GM23248 (cell line): ENCODE measurements at regions not wholly inside any gene's neighbourhood (a gene's known extent, or its start where the extent isn't known, plus 50 kb on each side); places are given as distances from the start of the nearest gene placed in this dataset.

Source experiments
- DNase-seq: peaks from one replicate; pipeline ENCODE4 v3.0.0-alpha.2; 2015
- H2AFZ ChIP-seq: fragments of 200-600 bp; sonication (generic); 2 replicates; pipeline ENCODE4 v1.6.1; 2016; ENCODE audit warnings: antibody characterized with exemption
- H3F3A ChIP-seq: fragments of 200-600 bp; sonication (generic); 2 replicates; pipeline ENCODE4 v1.6.1; 2016; ENCODE audit warnings: mild to moderate bottlenecking, antibody characterized with exemption, mixed run types; ENCODE audit not compliant: insufficient read depth
- H3K27ac ChIP-seq: fragments of 200-600 bp; sonication (generic); 2 replicates; pipeline ENCODE4 v1.5.1; 2016; ENCODE audit warnings: mild to moderate bottlenecking
- H3K27me3 ChIP-seq: fragments of 200-600 bp; sonication (generic); replicated peaks from 2 replicates; pipeline ENCODE4 v1.6.1; 2016; ENCODE audit warnings: mild to moderate bottlenecking; ENCODE audit not compliant: insufficient read depth
- H3K36me3 ChIP-seq: fragments of 200-600 bp; sonication (generic); 2 replicates; pipeline ENCODE4 v1.6.1; 2016; ENCODE audit warnings: low read depth, mild to moderate bottlenecking
- H3K4me1 ChIP-seq: fragments of 200-600 bp; sonication (generic); 2 replicates; pipeline ENCODE4 v1.6.1; 2016; ENCODE audit warnings: mild to moderate bottlenecking; ENCODE audit not compliant: insufficient read depth
- H3K4me2 ChIP-seq: fragments of 200-600 bp; sonication (generic); one replicate; pipeline ENCODE4 v1.6.1; 2016; ENCODE audit warnings: mild to moderate bottlenecking; ENCODE audit not compliant: unreplicated experiment
- H3K4me3 ChIP-seq: fragments of 200-600 bp; sonication (generic); 2 replicates; pipeline ENCODE4 v1.5.1; 2016; ENCODE audit warnings: mild to moderate bottlenecking
- H3K79me2 ChIP-seq: fragments of 200-600 bp; sonication (generic); 2 replicates; pipeline ENCODE4 v1.6.1; 2016; ENCODE audit warnings: mild to moderate bottlenecking; ENCODE audit not compliant: insufficient read depth
- H3K9ac ChIP-seq: fragments of 200-600 bp; sonication (generic); 2 replicates; pipeline ENCODE4 v1.6.1; 2016; ENCODE audit warnings: mild to moderate bottlenecking
- H3K9me2 ChIP-seq: fragments of 200-600 bp; sonication (generic); 2 replicates; pipeline ENCODE4 v1.6.1; 2016; ENCODE audit warnings: mixed run types, mild to moderate bottlenecking, moderate library complexity; ENCODE audit not compliant: insufficient read depth
- H3K9me3 ChIP-seq: fragments of 200-600 bp; sonication (generic); one replicate; pipeline ENCODE4 v1.6.1; 2017; ENCODE audit warnings: low read depth
- H4K20me1 ChIP-seq: fragments of 200-600 bp; sonication (generic); 2 replicates; pipeline ENCODE4 v1.6.0; 2016; ENCODE audit not compliant: insufficient read depth
- EZH2 ChIP-seq: fragments of 200-600 bp; sonication (generic); IDR thresholded peaks from 2 replicates; pipeline ENCODE4 v1.6.1; 2018; ENCODE audit warnings: antibody characterized with exemption, mild to moderate bottlenecking; ENCODE audit not compliant: insufficient read depth, poor library complexity, severe bottlenecking
- EZH2phosphoT487 ChIP-seq: fragments of 200-600 bp; sonication (generic); IDR thresholded peaks from 2 replicates; pipeline ENCODE4 v1.6.1; 2018; ENCODE audit warnings: antibody characterized with exemption, moderate library complexity, mild to moderate bottlenecking, low read depth; ENCODE audit not compliant: insufficient read depth
- WGBS, 2 experiments: methylation state at CpG; one replicate each; pipeline ENCODE4 v1.1.6; 2015 to 2017; ENCODE audit warnings: low lambda C conversion rate in 2 of 2, low coverage in 1 of 2; ENCODE audit errors: missing lambda C conversion rate in 2 of 2; 5-methylcytosine and 5-hydroxymethylcytosine counted together
- in situ Hi-C: fragments of 300-500 bp; cut with MboI; formaldehyde crosslinking; loops from 2 replicates; pipeline ENCODE4 v1.15.0; 2020

DNA sequence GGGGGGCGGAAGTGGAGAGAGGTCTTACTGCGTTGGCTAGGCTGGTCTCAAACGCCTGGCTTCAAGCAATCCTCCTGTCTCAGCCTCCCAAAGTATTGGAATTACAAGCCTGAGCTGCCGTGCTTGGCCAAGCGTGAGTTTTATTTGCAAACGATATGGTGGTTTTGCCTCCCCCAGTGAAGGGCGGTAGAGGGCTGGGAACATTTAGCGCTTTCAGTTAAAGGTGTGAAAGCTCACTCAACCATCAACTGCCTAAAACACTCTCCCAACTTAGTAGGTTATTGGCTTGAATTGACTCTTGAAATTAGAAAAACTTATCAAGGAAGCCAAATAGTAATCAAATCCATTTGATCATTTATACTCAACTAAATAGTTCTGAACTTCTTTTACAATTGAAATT is 156.3 kb downstream of the ESM1 start:
- no peak for DNase-seq
- no peak overlapping the region for H3K27ac ChIP-seq
- H3K36me3 ChIP-seq = no peaks in the 10 kb centered on the region
- in situ Hi-C loops = no loop called here
- no peak overlapping the region for H3K4me3 ChIP-seq
- H3K9me2 ChIP-seq = no peaks in the 10 kb centered on the region
- H2AFZ ChIP-seq = no peak overlapping the region
- H3K27me3 ChIP-seq = no peaks in the 10 kb centered on the region
- H3K4me1 ChIP-seq = peaks cover 13% of the 10 kb centered on the region
- no peaks in the 10 kb centered on the region for H4K20me1 ChIP-seq
- H3K9ac ChIP-seq = no peak overlapping the region
- H3K79me2 ChIP-seq = no peaks in the 10 kb centered on the region
- no peaks in the 10 kb centered on the region for H3K9me3 ChIP-seq
- H3K4me2 ChIP-seq = no peak overlapping the region
- TF ChIP-seq EZH2phosphoT487 = no peak
- TF ChIP-seq EZH2 = no peak
- peaks cover 9% of the 10 kb centered on the region; the same call in 1 of the 2 replicates for H3F3A ChIP-seq
- 78 to 83% methylated on average over 8 of the region's 8 CpGs for WGBS, 2 experiments

DNA sequence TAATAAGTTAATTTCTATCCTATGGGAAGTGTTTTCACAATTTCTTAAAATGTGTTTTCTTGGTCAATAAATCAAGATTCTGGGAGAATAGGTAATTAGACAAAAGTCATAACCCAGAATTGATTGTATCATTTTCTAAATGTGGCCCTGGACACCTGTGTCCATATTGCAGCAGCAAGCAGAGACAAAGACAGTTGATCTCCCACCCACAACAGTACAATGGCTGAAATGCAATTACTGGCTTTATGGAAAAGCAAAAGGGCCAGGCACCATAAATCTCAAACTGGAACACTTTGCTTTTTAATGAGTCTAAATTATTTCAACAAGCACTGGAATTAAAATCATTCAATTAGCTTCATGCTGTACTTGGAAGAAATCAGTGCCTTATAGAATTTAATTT is 157.2 kb downstream of the ESM1 start:
- H3K36me3 ChIP-seq = no peaks in the 10 kb centered on the region
- peaks cover 9% of the 10 kb centered on the region; the same call in 1 of the 2 replicates for H3F3A ChIP-seq
- H3K4me2 ChIP-seq = no peak overlapping the region
- no peak overlapping the region for H3K27ac ChIP-seq
- no peak for DNase-seq
- no peaks in the 10 kb centered on the region for H3K9me2 ChIP-seq
- no peak overlapping the region for H3K4me3 ChIP-seq
- H3K9me3 ChIP-seq = no peaks in the 10 kb centered on the region
- H3K4me1 ChIP-seq = peaks cover 15% of the 10 kb centered on the region
- TF ChIP-seq EZH2 (no peak), EZH2phosphoT487 (no peak)
- H4K20me1 ChIP-seq = no peaks in the 10 kb centered on the region
- H3K9ac ChIP-seq = no peak overlapping the region
- H3K27me3 ChIP-seq = no peaks in the 10 kb centered on the region
- in situ Hi-C loops = no loop called here
- H2AFZ ChIP-seq = no peak overlapping the region
- H3K79me2 ChIP-seq = no peaks in the 10 kb centered on the region

DNA sequence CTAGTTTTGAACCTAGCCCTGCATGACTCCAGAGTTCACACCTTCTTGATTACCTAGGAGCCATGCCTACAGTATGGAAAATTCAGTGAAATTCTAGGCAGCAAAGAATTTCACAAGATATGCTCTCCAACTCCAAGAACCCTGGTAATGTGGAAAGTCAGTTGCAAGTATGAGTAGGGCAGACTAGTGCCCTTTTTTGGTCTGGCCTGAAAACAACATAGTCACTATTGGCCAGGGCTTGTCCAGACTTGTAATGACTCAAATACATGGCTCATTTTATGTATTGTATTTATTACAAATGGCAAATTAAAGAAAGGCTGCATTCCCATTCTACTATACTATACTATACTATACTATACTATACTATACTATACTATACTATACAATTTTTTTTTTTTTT is 160.4 kb downstream of the ESM1 start:
- Histone ChIP-seq H3K27me3 (no peaks in the 10 kb centered on the region), H3K9me2 (no peaks in the 10 kb centered on the region), H3K4me3 (no peak overlapping the region), H3K27ac (peak overlapping the region; percentile 10; the same call in 1 of the 2 replicates), H3F3A (0 out of 2 replicates have a peak, but pooled peaks cover 4% of the 10 kb centered on the region), H3K4me1 (peaks cover 23% of the 10 kb centered on the region), H3K36me3 (no peaks in the 10 kb centered on the region), H2AFZ (no peak overlapping the region), H3K4me2 (no peak overlapping the region), H4K20me1 (no peaks in the 10 kb centered on the region), H3K9me3 (no peaks in the 10 kb centered on the region), H3K79me2 (no peaks in the 10 kb centered on the region), H3K9ac (no peak overlapping the region)
- peak; percentile 82 for DNase-seq
- in situ Hi-C loops = no loop called here
- TF ChIP-seq EZH2phosphoT487 = no peak
- no peak for TF ChIP-seq EZH2

DNA sequence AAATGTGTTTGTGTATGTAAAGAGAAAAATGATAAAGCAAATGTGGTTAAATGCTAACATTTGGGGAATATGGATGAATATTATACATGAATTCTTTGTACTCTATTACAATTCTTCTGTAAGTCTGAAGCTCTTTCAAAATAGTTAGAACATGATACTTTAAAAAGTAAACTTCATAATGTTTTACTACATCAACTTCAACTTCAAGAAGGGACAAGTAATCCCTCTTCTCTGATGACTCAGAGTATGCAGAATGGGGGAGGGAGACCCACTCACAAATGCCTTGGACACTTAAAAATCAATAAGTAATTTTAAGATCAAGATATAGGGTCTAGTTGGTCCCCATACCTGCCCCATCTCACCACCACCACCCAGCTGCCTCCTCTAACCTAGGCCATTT is 162.4 kb downstream of the ESM1 start:
- Histone ChIP-seq H3K9me2 (no peaks in the 10 kb centered on the region), H3K27me3 (no peaks in the 10 kb centered on the region), H3K27ac (no peak overlapping the region), H3K4me1 (peaks cover 28% of the 10 kb centered on the region), H3K9ac (no peak overlapping the region), H3K36me3 (no peaks in the 10 kb centered on the region), H3K9me3 (no peaks in the 10 kb centered on the region), H3F3A (0 out of 2 replicates have a peak, but pooled peaks cover 9% of the 10 kb centered on the region), H4K20me1 (no peaks in the 10 kb centered on the region), H2AFZ (no peak overlapping the region), H3K4me2 (no peak overlapping the region), H3K79me2 (no peaks in the 10 kb centered on the region), H3K4me3 (no peak overlapping the region)
- no peak for DNase-seq
- TF ChIP-seq EZH2 (no peak), EZH2phosphoT487 (no peak)
- in situ Hi-C loops = no loop called here

DNA sequence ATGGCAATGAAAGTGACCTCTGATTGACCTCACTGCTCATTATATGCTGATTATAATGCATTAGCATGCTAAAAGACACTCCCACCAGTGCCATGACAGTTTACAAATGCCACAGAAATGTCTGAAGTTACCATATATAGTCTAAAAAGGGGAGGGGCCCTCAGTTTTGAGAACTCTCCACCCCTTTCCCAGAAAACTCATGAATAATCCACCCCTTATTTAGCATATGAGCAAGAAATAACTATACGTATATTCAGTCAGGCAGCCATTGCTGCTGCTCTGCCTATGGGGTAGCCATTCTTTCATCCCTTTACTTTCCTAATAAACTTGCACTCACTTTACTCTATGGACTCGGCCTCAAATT is 163.1 kb downstream of the ESM1 start:
- Histone ChIP-seq H3K27me3 (no peaks in the 10 kb centered on the region), H3K9me2 (no peaks in the 10 kb centered on the region), H3K27ac (no peak overlapping the region), H3K79me2 (no peaks in the 10 kb centered on the region), H4K20me1 (no peaks in the 10 kb centered on the region), H3F3A (0 out of 2 replicates have a peak, but pooled peaks cover 9% of the 10 kb centered on the region), H3K9ac (no peak overlapping the region), H3K4me1 (peaks cover 28% of the 10 kb centered on the region), H2AFZ (no peak overlapping the region), H3K36me3 (no peaks in the 10 kb centered on the region), H3K4me2 (no peak overlapping the region), H3K9me3 (no peaks in the 10 kb centered on the region), H3K4me3 (no peak overlapping the region)
- in situ Hi-C loops = no loop called here
- 88 to 95% methylated on average over 2 of the region's 2 CpGs for WGBS, 2 experiments
- no peak for DNase-seq
- TF ChIP-seq EZH2phosphoT487 (no peak), EZH2 (no peak)
